Neural cell (in vitro differentiated cells): ENCODE measurements at regions not wholly inside any gene's neighbourhood (a gene's known extent, or its start where the extent isn't known, plus 50 kb on each side); places are given as distances from the start of the nearest gene placed in this dataset.

Source experiments
- H2AFZ ChIP-seq: fragments of 200-600, 300-800 bp; sonication (generic), shearing (Covaris generic); 2 replicates; pipeline ENCODE4 v1.6.0; 2014; ENCODE audit warnings: low read depth, mild to moderate bottlenecking, antibody characterized with exemption, low read length, moderate library complexity
- H3F3A ChIP-seq: fragments of 200-600 bp; shearing (Covaris generic); 2 replicates; pipeline ENCODE4 v1.6.1; 2016; ENCODE audit warnings: mild to moderate bottlenecking, moderate library complexity, mixed read lengths, antibody characterized with exemption, low read length; ENCODE audit not compliant: insufficient read depth, poor library complexity, severe bottlenecking
- H3K27ac ChIP-seq: fragments of 200-600, 300-800 bp; sonication (generic), shearing (Covaris generic); 2 replicates; pipeline ENCODE4 v1.5.1; 2014; ENCODE audit warnings: mild to moderate bottlenecking, low read length, moderate library complexity
- H3K27me3 ChIP-seq: fragments of 300-800, 200-600 bp; sonication (generic), shearing (Covaris generic); 2 replicates; pipeline ENCODE4 v1.6.0; 2014; ENCODE audit warnings: mild to moderate bottlenecking, low read depth, low read length, moderate library complexity; ENCODE audit not compliant: insufficient read depth
- H3K36me3 ChIP-seq: fragments of 300-800, 200-600 bp; sonication (generic), shearing (Covaris generic); 2 replicates; pipeline ENCODE4 v1.5.1; 2014; ENCODE audit warnings: mild to moderate bottlenecking, antibody characterized with exemption, low read length, moderate library complexity; ENCODE audit not compliant: insufficient read depth
- H3K4me2 ChIP-seq: fragments of 300-800, 200-600 bp; sonication (generic), shearing (Covaris generic); 2 replicates; pipeline ENCODE4 v1.6.0; 2014; ENCODE audit warnings: mild to moderate bottlenecking, low read length
- H3K4me3 ChIP-seq: fragments of 300-800, 200-600 bp; sonication (generic), shearing (Covaris generic); 2 replicates; pipeline ENCODE4 v1.5.1; 2014; ENCODE audit warnings: mild to moderate bottlenecking, low read length, moderate library complexity
- H3K79me2 ChIP-seq: fragments of 200-600 bp; shearing (Covaris generic); replicated peaks from 2 replicates; pipeline ENCODE4 v1.6.0; 2014; ENCODE audit warnings: mild to moderate bottlenecking, low read length, moderate library complexity; ENCODE audit not compliant: insufficient read depth
- H3K9ac ChIP-seq: fragments of 300-800, 200-600 bp; sonication (generic), shearing (Covaris generic); 2 replicates; pipeline ENCODE4 v1.6.1; 2016; ENCODE audit warnings: mild to moderate bottlenecking, low read length, mixed read lengths
- H3K9me2 ChIP-seq: fragments of 200-600 bp; shearing (Covaris generic); 2 replicates; pipeline ENCODE4 v1.6.1; 2016; ENCODE audit warnings: mild to moderate bottlenecking, low read length, mixed read lengths; ENCODE audit not compliant: insufficient read depth
- H3K9me3 ChIP-seq: fragments of 200-600, 300-800 bp; sonication (generic), shearing (Covaris generic); 2 replicates; pipeline ENCODE4 v1.6.1; 2016; ENCODE audit warnings: mild to moderate bottlenecking, mixed run types, low read length, moderate library complexity, mixed read lengths
- H4K20me1 ChIP-seq: fragments of 200-600 bp; shearing (Covaris generic); 2 replicates; pipeline ENCODE4 v1.6.1; 2016; ENCODE audit warnings: mild to moderate bottlenecking, mixed run types; ENCODE audit not compliant: insufficient read depth
- EP300 ChIP-seq: fragments of 450-650 bp; conservative IDR thresholded peaks from 2 replicates; pipeline ENCODE4 v1.6.1; 2014; ENCODE audit warnings: antibody characterized with exemption, mild to moderate bottlenecking, moderate library complexity; ENCODE audit not compliant: poor library complexity, severe bottlenecking
- EZH2 ChIP-seq: fragments of 200-600, 300-800 bp; shearing (Covaris generic), sonication (generic); IDR thresholded peaks from 2 replicates; pipeline ENCODE4 v1.6.1; 2014; ENCODE audit warnings: antibody characterized with exemption, low read length, borderline replicate concordance, mild to moderate bottlenecking; ENCODE audit not compliant: insufficient read depth, poor library complexity, severe bottlenecking
- MXI1 ChIP-seq: fragments of 450-650 bp; conservative IDR thresholded peaks from 2 replicates; pipeline ENCODE4 v1.6.1; 2014; ENCODE audit warnings: antibody characterized with exemption, mild to moderate bottlenecking; ENCODE audit not compliant: poor library complexity, severe bottlenecking
- POLR2AphosphoS5 ChIP-seq: IDR thresholded peaks from 2 replicates; pipeline ENCODE4 v1.6.1; 2012
- RAD21 ChIP-seq: fragments of 450-650 bp; conservative IDR thresholded peaks from 2 replicates; pipeline ENCODE4 v1.6.1; 2014; ENCODE audit warnings: antibody characterized with exemption, mild to moderate bottlenecking, moderate library complexity
- SMC3 ChIP-seq: fragments of 450-650 bp; conservative IDR thresholded peaks from 2 replicates; pipeline ENCODE4 v1.6.1; 2014; ENCODE audit warnings: antibody characterized with exemption, mild to moderate bottlenecking, moderate library complexity; ENCODE audit not compliant: poor library complexity
- TAF1 ChIP-seq: IDR thresholded peaks from 2 replicates; pipeline ENCODE4 v1.6.1; 2012; ENCODE audit warnings: low read depth
- TF ChIP-seq, protein P1 (sequence below): IDR thresholded peaks from 2 replicates; pipeline ENCODE4 v1.6.1; 2012; ENCODE audit warnings: borderline replicate concordance
- TF ChIP-seq, protein P2 (sequence below): fragments of 450-650 bp; IDR thresholded peaks from 2 replicates; pipeline ENCODE4 v1.5.1; 2014; ENCODE audit warnings: antibody characterized with exemption, mild to moderate bottlenecking, moderate library complexity; ENCODE audit not compliant: poor library complexity, severe bottlenecking

DNA sequence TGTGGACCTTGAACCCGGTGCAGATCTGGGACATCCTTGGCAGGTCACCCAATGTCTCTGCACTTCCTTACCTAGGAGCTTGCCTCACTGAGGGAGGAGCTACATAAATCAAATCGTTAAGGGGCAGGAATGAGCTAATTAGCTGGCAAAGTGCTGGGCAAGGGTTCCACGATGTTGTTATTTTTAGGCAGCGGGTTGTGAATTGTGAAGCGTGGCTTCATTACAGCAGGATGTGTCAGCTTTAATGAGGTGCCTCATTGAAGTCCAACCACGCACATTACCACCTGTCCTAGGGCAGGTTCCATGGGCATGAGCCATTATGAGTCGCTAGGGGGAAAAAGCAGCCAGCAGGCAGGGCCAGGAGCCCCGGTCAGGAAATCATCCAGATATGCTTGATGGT is 127.0 kb upstream of the AGAP1 start:
- H3K79me2 ChIP-seq: no peaks in the 10 kb centered on the region
- no peaks in the 10 kb centered on the region for H3K36me3 ChIP-seq
- no peak overlapping the region for H3K4me2 ChIP-seq
- no peak overlapping the region for H3K4me3 ChIP-seq
- TF ChIP-seq, protein P1, sequence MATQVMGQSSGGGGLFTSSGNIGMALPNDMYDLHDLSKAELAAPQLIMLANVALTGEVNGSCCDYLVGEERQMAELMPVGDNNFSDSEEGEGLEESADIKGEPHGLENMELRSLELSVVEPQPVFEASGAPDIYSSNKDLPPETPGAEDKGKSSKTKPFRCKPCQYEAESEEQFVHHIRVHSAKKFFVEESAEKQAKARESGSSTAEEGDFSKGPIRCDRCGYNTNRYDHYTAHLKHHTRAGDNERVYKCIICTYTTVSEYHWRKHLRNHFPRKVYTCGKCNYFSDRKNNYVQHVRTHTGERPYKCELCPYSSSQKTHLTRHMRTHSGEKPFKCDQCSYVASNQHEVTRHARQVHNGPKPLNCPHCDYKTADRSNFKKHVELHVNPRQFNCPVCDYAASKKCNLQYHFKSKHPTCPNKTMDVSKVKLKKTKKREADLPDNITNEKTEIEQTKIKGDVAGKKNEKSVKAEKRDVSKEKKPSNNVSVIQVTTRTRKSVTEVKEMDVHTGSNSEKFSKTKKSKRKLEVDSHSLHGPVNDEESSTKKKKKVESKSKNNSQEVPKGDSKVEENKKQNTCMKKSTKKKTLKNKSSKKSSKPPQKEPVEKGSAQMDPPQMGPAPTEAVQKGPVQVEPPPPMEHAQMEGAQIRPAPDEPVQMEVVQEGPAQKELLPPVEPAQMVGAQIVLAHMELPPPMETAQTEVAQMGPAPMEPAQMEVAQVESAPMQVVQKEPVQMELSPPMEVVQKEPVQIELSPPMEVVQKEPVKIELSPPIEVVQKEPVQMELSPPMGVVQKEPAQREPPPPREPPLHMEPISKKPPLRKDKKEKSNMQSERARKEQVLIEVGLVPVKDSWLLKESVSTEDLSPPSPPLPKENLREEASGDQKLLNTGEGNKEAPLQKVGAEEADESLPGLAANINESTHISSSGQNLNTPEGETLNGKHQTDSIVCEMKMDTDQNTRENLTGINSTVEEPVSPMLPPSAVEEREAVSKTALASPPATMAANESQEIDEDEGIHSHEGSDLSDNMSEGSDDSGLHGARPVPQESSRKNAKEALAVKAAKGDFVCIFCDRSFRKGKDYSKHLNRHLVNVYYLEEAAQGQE: no peak
- TF ChIP-seq RAD21 (no peak), SMC3 (no peak), MXI1 (no peak), TAF1 (no peak), EP300 (no peak), POLR2AphosphoS5 (no peak), EZH2 (no peak)
- TF ChIP-seq, protein P2, sequence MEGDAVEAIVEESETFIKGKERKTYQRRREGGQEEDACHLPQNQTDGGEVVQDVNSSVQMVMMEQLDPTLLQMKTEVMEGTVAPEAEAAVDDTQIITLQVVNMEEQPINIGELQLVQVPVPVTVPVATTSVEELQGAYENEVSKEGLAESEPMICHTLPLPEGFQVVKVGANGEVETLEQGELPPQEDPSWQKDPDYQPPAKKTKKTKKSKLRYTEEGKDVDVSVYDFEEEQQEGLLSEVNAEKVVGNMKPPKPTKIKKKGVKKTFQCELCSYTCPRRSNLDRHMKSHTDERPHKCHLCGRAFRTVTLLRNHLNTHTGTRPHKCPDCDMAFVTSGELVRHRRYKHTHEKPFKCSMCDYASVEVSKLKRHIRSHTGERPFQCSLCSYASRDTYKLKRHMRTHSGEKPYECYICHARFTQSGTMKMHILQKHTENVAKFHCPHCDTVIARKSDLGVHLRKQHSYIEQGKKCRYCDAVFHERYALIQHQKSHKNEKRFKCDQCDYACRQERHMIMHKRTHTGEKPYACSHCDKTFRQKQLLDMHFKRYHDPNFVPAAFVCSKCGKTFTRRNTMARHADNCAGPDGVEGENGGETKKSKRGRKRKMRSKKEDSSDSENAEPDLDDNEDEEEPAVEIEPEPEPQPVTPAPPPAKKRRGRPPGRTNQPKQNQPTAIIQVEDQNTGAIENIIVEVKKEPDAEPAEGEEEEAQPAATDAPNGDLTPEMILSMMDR: no peak
- H3K27ac ChIP-seq: no peak overlapping the region
- no peak overlapping the region for H3K9ac ChIP-seq
- no peaks in the 10 kb centered on the region for H4K20me1 ChIP-seq
- no peaks in the 10 kb centered on the region for H3K9me2 ChIP-seq
- H3F3A ChIP-seq: no peaks in the 10 kb centered on the region
- H3K27me3 ChIP-seq: no peaks in the 10 kb centered on the region
- H2AFZ ChIP-seq: no peak overlapping the region
- H3K9me3 ChIP-seq: no peaks in the 10 kb centered on the region

DNA sequence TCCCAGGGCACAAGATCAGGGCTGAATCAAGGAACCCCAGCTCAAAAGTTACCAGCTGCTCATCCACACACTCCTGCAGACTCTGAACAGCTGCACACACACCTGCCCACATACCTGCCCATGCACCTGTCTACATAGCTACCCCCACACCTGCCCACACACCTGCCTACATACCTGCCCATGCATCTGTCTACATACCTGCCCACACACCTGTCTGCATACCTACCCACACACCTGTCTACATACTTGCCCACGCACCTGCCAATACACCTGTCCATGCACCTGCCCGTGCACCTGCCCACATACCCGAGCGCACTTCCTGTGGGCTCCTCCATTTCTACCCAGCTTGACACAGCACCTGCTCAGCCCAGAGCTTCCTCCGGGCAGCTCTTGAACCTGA is 122.8 kb upstream of the AGAP1 start:
- Histone ChIP-seq H3K79me2 (no peaks in the 10 kb centered on the region), H3K27me3 (no peaks in the 10 kb centered on the region), H3K27ac (no peak overlapping the region), H3K9me3 (no peaks in the 10 kb centered on the region), H3K9ac (no peak overlapping the region), H3K9me2 (no peaks in the 10 kb centered on the region), H4K20me1 (no peaks in the 10 kb centered on the region), H2AFZ (no peak overlapping the region), H3F3A (no peaks in the 10 kb centered on the region), H3K4me3 (no peak overlapping the region), H3K4me2 (no peak overlapping the region), H3K36me3 (no peaks in the 10 kb centered on the region)
- TF ChIP-seq, protein P2: no peak
- TF ChIP-seq EZH2 (no peak), RAD21 (no peak), EP300 (no peak), SMC3 (no peak), POLR2AphosphoS5 (no peak), MXI1 (no peak), TAF1 (no peak)
- TF ChIP-seq, protein P1: no peak
